H1 (cell line): ENCODE measurements at regions not wholly inside any gene's neighbourhood (a gene's known extent, or its start where the extent isn't known, plus 50 kb on each side); places are given as distances from the start of the nearest gene placed in this dataset.

ENCODE experiments used
- CTCF ChIA-PET: fragments of 300-600 bp; sonication (Branson Sonifier 250); formaldehyde crosslinking; loops from one replicate; lab custom pipeline; 2021; ENCODE audit not compliant: partially characterized antibody; lab: Charles Lee
- POLR2A ChIA-PET: fragments of 300-600 bp; sonication (Branson Sonifier 250); formaldehyde crosslinking; loops from one replicate; lab custom pipeline; 2021; ENCODE audit warnings: inconsistent platforms; ENCODE audit not compliant: partially characterized antibody; lab: Charles Lee
- DNase-seq, 2 experiments: peaks; one replicate each; pipeline versions ENCODE4 v3.0.0 to v3.0.0-alpha.2; 2010 to 2022; ENCODE audit warnings: low spot score in 2 of 2, low read depth in 1 of 2, mixed read lengths in 1 of 2
- FAIRE-seq: peaks from 2 replicates; lab custom pipeline; 2011; peaks lifted over from hg19 to GRCh38; lab: Jason Lieb, UNC
- H2AFZ ChIP-seq: 2 replicates; pipeline ENCODE4 v1.8.1; 2012; ENCODE audit warnings: low read length, inconsistent platforms
- H2AK5ac ChIP-seq: 2 replicates; pipeline ENCODE4 v1.6.1; 2013; ENCODE audit warnings: low read depth, low read length
- H2BK120ac ChIP-seq: replicated peaks from 2 replicates; pipeline ENCODE3; 2013; ENCODE audit warnings: low read depth, low read length, inconsistent platforms
- H2BK12ac ChIP-seq: 2 replicates; pipeline ENCODE4 v1.6.1; 2013; ENCODE audit warnings: low read depth, low read length
- H2BK15ac ChIP-seq: 2 replicates; pipeline ENCODE4 v1.6.1; 2013; ENCODE audit warnings: low read length
- H2BK20ac ChIP-seq: 2 replicates; pipeline ENCODE4 v1.6.1; 2013; ENCODE audit warnings: low read length
- H2BK5ac ChIP-seq: 2 replicates; pipeline ENCODE4 v1.6.1; 2013; ENCODE audit warnings: low read depth, low read length
- H3K14ac ChIP-seq: 2 replicates; pipeline ENCODE4 v1.6.1; 2013; ENCODE audit warnings: inconsistent platforms; ENCODE audit not compliant: insufficient read length
- H3K18ac ChIP-seq: 2 replicates; pipeline ENCODE4 v1.6.1; 2013; ENCODE audit warnings: low read length; ENCODE audit errors: extremely low read depth
- H3K23ac ChIP-seq: 2 replicates; pipeline ENCODE4 v1.6.1; 2013; ENCODE audit warnings: inconsistent platforms; ENCODE audit not compliant: insufficient read length
- H3K23me2 ChIP-seq: 2 replicates; pipeline ENCODE4 v1.6.1; 2013; ENCODE audit warnings: low read depth, low read length
- H3K27ac ChIP-seq: 2 replicates; pipeline ENCODE4 v1.6.1; 2011; ENCODE audit warnings: low read depth, low read length, inconsistent platforms
- H3K27me3 ChIP-seq, 4 experiments: replicated peaks in 1 of 4; 1 replicate in 1 of 4; 2 replicates in 3 of 4; pipeline versions ENCODE4 v1.6.1 to v1.8.1; 2011 to 2013; ENCODE audit warnings: low read length in 3 of 4, mild to moderate bottlenecking in 3 of 4, inconsistent platforms in 2 of 4, mixed read lengths in 2 of 4, moderate library complexity in 1 of 4; ENCODE audit not compliant: control insufficient read depth in 3 of 4, insufficient read depth in 3 of 4; ENCODE audit errors: extremely low read depth in 1 of 4
- H3K36me3 ChIP-seq, 4 experiments: 2 replicates each; pipeline versions ENCODE4 v1.6.1 to v1.8.1; 2011 to 2013; ENCODE audit warnings: mild to moderate bottlenecking in 4 of 4, low read length in 3 of 4, moderate library complexity in 2 of 4, control low read depth in 1 of 4, inconsistent platforms in 1 of 4; ENCODE audit not compliant: insufficient read depth in 4 of 4, control insufficient read depth in 2 of 4
- H3K4ac ChIP-seq: replicated peaks from 2 replicates; pipeline ENCODE3; 2013; ENCODE audit warnings: low read length, low read depth, mixed read lengths, inconsistent platforms; ENCODE audit not compliant: insufficient read length
- H3K4me1 ChIP-seq, 4 experiments: replicated peaks in 1 of 4; 1 replicate in 1 of 4; 2 replicates in 3 of 4; pipeline versions ENCODE4 v1.6.1 to v1.8.1; 2011 to 2013; ENCODE audit warnings: low read length in 3 of 4, inconsistent platforms in 2 of 4, mixed read lengths in 1 of 4; ENCODE audit not compliant: insufficient read depth in 4 of 4, control insufficient read depth in 3 of 4
- H3K4me2 ChIP-seq, 2 experiments: 2 replicates each; pipeline versions ENCODE4 v1.6.1 to v1.8.1; 2011 to 2013; ENCODE audit warnings: low read depth in 2 of 2, low read length in 2 of 2, control low read depth in 1 of 2, inconsistent platforms in 1 of 2, mild to moderate bottlenecking in 1 of 2; ENCODE audit not compliant: insufficient read depth in 1 of 2
- H3K4me3 ChIP-seq, 4 experiments: fragments of 200-600, 300-600 bp in 1 of 4; sonication (generic), shearing (Covaris generic), sonication (Bioruptor Twin) in 1 of 4; 2 replicates each; pipeline versions ENCODE4 v1.5.1 to v1.8.1; 2011 to 2016; ENCODE audit warnings: low read length in 4 of 4, low read depth in 3 of 4, control low read depth in 2 of 4, inconsistent platforms in 2 of 4, mild to moderate bottlenecking in 2 of 4, mixed read lengths in 1 of 4, moderate library complexity in 1 of 4; ENCODE audit not compliant: insufficient read depth in 2 of 4; ENCODE audit errors: extremely low read depth in 1 of 4
- H3K56ac ChIP-seq: replicated peaks from 2 replicates; pipeline ENCODE3; 2013; ENCODE audit warnings: low read depth, mild to moderate bottlenecking, mixed read lengths, low read length, inconsistent platforms; ENCODE audit not compliant: insufficient read length
- H3K79me1 ChIP-seq: 2 replicates; pipeline ENCODE4 v1.6.1; 2013; ENCODE audit warnings: low read depth, low read length, control low read depth
- H3K79me2 ChIP-seq, 2 experiments: 2 replicates each; pipeline versions ENCODE4 v1.6.1 to v1.8.1; 2012 to 2013; ENCODE audit warnings: low read length in 2 of 2, mild to moderate bottlenecking in 2 of 2, inconsistent platforms in 1 of 2; ENCODE audit not compliant: insufficient read depth in 2 of 2, control insufficient read depth in 1 of 2
- H3K9ac ChIP-seq, 4 experiments: replicated peaks in 1 of 4; 1 replicate in 1 of 4; 2 replicates in 3 of 4; pipeline versions ENCODE4 v1.6.1 to v1.8.1; 2011 to 2013; ENCODE audit warnings: low read depth in 3 of 4, low read length in 3 of 4, control low read depth in 2 of 4, mild to moderate bottlenecking in 2 of 4, moderate library complexity in 2 of 4, inconsistent platforms in 1 of 4; ENCODE audit errors: extremely low read depth in 1 of 4
- H3K9me3 ChIP-seq, 2 experiments: 2 replicates each; pipeline versions ENCODE4 v1.6.1 to v1.8.1; 2012 to 2013; ENCODE audit warnings: mild to moderate bottlenecking in 2 of 2, moderate library complexity in 2 of 2, control low read depth in 1 of 2, inconsistent platforms in 1 of 2, low read depth in 1 of 2, low read length in 1 of 2, mixed read lengths in 1 of 2; ENCODE audit not compliant: insufficient read depth in 2 of 2
- H4K20me1 ChIP-seq, 2 experiments: replicated peaks in 1 of 2; 2 replicates each; pipeline versions ENCODE3 to v1.8.1; 2011 to 2013; ENCODE audit warnings: inconsistent platforms in 2 of 2, low read length in 2 of 2, mild to moderate bottlenecking in 1 of 2; ENCODE audit not compliant: insufficient read depth in 2 of 2, control insufficient read depth in 1 of 2
- H4K5ac ChIP-seq: 2 replicates; pipeline ENCODE4 v1.6.1; 2013; ENCODE audit warnings: low read length, low read depth, mixed read lengths, inconsistent platforms; ENCODE audit not compliant: insufficient read length
- H4K8ac ChIP-seq: 2 replicates; pipeline ENCODE4 v1.8.0; 2013; ENCODE audit warnings: mild to moderate bottlenecking, moderate library complexity, low read length, inconsistent platforms; ENCODE audit not compliant: insufficient read depth; ENCODE audit errors: extremely low read depth
- H4K91ac ChIP-seq: replicated peaks from 2 replicates; pipeline ENCODE3; 2013; ENCODE audit warnings: low read length, mixed read lengths, inconsistent platforms; ENCODE audit not compliant: insufficient read length
- CHD2 ChIP-seq: IDR thresholded peaks from 2 replicates; pipeline ENCODE4 v1.6.1; 2012; ENCODE audit warnings: low read length, improper control_type of control experiment
- EGR1 ChIP-seq: IDR thresholded peaks from 2 replicates; pipeline ENCODE4 v1.6.1; 2011; ENCODE audit warnings: low read depth, low read length, borderline replicate concordance
- FOSL1 ChIP-seq: IDR thresholded peaks from 2 replicates; pipeline ENCODE4 v1.6.1; 2011; ENCODE audit warnings: mild to moderate bottlenecking, low read depth, low read length, moderate library complexity; ENCODE audit not compliant: insufficient read depth
- PHF8 ChIP-seq: fragments of 200-600 bp; sonication (generic); conservative IDR thresholded peaks from 2 replicates; pipeline ENCODE4 v1.7.1; 2012; ENCODE audit warnings: low read depth, mild to moderate bottlenecking, inconsistent platforms, low read length, moderate library complexity
- WGBS, 2 experiments: shearing (Covaris generic) in 1 of 2; methylation state at CpG; one replicate each; pipeline versions ENCODE4 v1.1.6 to v1.1.7; 2013 to 2015; ENCODE audit warnings: low lambda C conversion rate in 2 of 2, mixed read lengths in 2 of 2, inconsistent platforms in 1 of 2, low coverage in 1 of 2, missing lambda C conversion rate in 1 of 2; ENCODE audit not compliant: insufficient replicate concordance in 2 of 2, insufficient coverage in 1 of 2, insufficient read length in 1 of 2; ENCODE audit errors: extremely low coverage in 1 of 2, missing lambda C conversion rate in 1 of 2; 5-methylcytosine and 5-hydroxymethylcytosine counted together

DNA sequence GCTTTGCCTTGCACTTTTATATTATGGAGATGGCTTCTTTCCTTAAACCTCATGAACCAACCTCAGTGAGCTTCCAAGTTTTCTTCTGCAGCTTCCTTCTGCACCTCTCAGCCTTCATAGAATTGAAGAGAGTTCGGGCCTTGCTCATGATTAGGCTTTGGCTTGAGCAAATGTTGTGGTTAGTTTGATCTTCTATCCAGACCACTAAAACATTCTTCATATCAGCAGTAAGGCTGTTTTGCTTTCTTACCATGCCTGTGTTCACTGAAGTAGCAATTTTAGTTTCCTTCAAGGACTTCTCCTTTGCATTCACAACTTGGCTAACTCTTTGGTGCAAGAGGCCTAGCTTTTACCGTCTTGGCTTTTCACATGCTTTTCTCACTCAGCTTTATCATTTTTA, 125.4 kb downstream of the SNAPC1 start:
- Histone ChIP-seq H4K20me1 (no peaks in the 10 kb centered on the region), H3K23me2 (no peaks in the 10 kb centered on the region), H2BK5ac (no peak overlapping the region), H4K8ac (no peak overlapping the region), H3K18ac (no peak overlapping the region), H3K4ac (no peak overlapping the region), H3K9me3 (0 out of 4 replicates have a peak, but pooled peaks cover 0 to 7% of the 10 kb centered on the region in 2 experiments), H2BK120ac (no peak overlapping the region), H2BK12ac (no peak overlapping the region), H4K91ac (no peak overlapping the region), H3K79me2 (no peaks in the 10 kb centered on the region), H3K36me3 (no peaks in the 10 kb centered on the region), H2BK15ac (no peak overlapping the region), H3K79me1 (no peaks in the 10 kb centered on the region), H3K14ac (no peak overlapping the region), H3K4me3 (no peak overlapping the region), H2BK20ac (no peak overlapping the region), H3K23ac (no peak overlapping the region), H2AFZ (no peak overlapping the region), H3K4me2 (no peak overlapping the region), H2AK5ac (no peak overlapping the region), H3K27ac (no peak overlapping the region), H4K5ac (no peak overlapping the region), H3K9ac (no peak overlapping the region), H3K4me1 (0 out of 7 replicates have a peak, but pooled peaks cover 0 to 7% (median 0%) of the 10 kb centered on the region in 4 experiments), H3K27me3 (no peaks in the 10 kb centered on the region), H3K56ac (no peak overlapping the region)
- 77% methylated on average over 2 of the region's 2 CpGs; no CpG with 5 or more reads in 1 of the 2 experiments for WGBS, 2 experiments
- DNase-seq, result no peak
- ChIA-PET CTCF (interaction anchor here (1.0 to 2.1 kb wide), 3 partner anchors 38 to 239 kb away, joined by 3 to 7 read pairs (median 4); no protein-coding TSS in a partner anchor), POLR2A (no interaction called here)
- no peak for TF ChIP-seq CHD2
- no peak for TF ChIP-seq EGR1
- TF ChIP-seq FOSL1, result no peak
- no peak for TF ChIP-seq PHF8
- FAIRE-seq, result no peak
